PC-3 (cell line): ENCODE measurements at regions not wholly inside any gene's neighbourhood (a gene's known extent, or its start where the extent isn't known, plus 50 kb on each side); places are given as distances from the start of the nearest gene placed in this dataset.

Source experiments
- ATAC-seq: fragments of 200-7000 bp; cut with Tn5 transposase; 2 replicates; pipeline ENCODE4 v1.9.1; 2020; ENCODE audit warnings: mild to moderate bottlenecking, moderate library complexity
- BruUV-seq: library from RNA; stranded (reverse); fragments of 400-500 nt; replicated peaks from 2 replicates; lab custom pipeline; 2021; lab: Mats Ljungman, UMichigan
- CTCF ChIA-PET: fragments of 300-600 bp; sonication (Branson Sonifier 250); formaldehyde crosslinking; loops from one replicate; lab custom pipeline; 2022; ENCODE audit warnings: antibody characterized with exemption; lab: Charles Lee
- POLR2A ChIA-PET: fragments of 300-600 bp; sonication (Branson Sonifier 250); formaldehyde crosslinking; loops from one replicate; lab custom pipeline; 2022; ENCODE audit warnings: antibody characterized with exemption; ENCODE audit not compliant: unreplicated experiment; lab: Charles Lee
- DNase-seq: peaks from one replicate; pipeline ENCODE4 v3.0.0-alpha.2; 2015
- H2AFZ ChIP-seq: fragments of 300-600 bp; sonication (generic); 2 replicates; pipeline ENCODE4 v1.6.0; 2016; ENCODE audit warnings: antibody characterized with exemption, low read length
- H3F3A ChIP-seq: fragments of 300-600 bp; sonication (generic); one replicate; pipeline ENCODE4 v1.6.0; 2017; ENCODE audit warnings: antibody characterized with exemption, low read length, control low read depth, mild to moderate bottlenecking; ENCODE audit not compliant: unreplicated experiment
- H3K27ac ChIP-seq: fragments of 300-600 bp; sonication (generic); 2 replicates; pipeline ENCODE4 v1.5.1; 2016; ENCODE audit warnings: mild to moderate bottlenecking, low read length
- H3K27me3 ChIP-seq: fragments of 300-600 bp; sonication (generic); 2 replicates; pipeline ENCODE4 v1.6.1; 2016; ENCODE audit warnings: low read length, mixed read lengths
- H3K36me3 ChIP-seq: fragments of 300-600 bp; sonication (generic); 2 replicates; pipeline ENCODE4 v1.6.1; 2016; ENCODE audit warnings: low read depth, mixed run types, low read length, mixed read lengths
- H3K4me1 ChIP-seq: fragments of 300-600 bp; sonication (generic); 2 replicates; pipeline ENCODE4 v1.5.1; 2016; ENCODE audit warnings: low read length; ENCODE audit not compliant: insufficient read depth
- H3K4me2 ChIP-seq: fragments of 300-600 bp; sonication (generic); 2 replicates; pipeline ENCODE4 v1.6.0; 2016; ENCODE audit warnings: low read length
- H3K4me3 ChIP-seq: fragments of 300-600 bp; sonication (generic); 2 replicates; pipeline ENCODE4 v1.5.1; 2016; ENCODE audit warnings: mild to moderate bottlenecking, low read length, mixed read lengths
- H3K79me2 ChIP-seq: fragments of 300-600 bp; sonication (generic); 2 replicates; pipeline ENCODE4 v1.6.1; 2017; ENCODE audit warnings: low read length, mixed read lengths
- H3K9ac ChIP-seq: fragments of 300-600 bp; sonication (generic); 2 replicates; pipeline ENCODE4 v1.6.0; 2016; ENCODE audit warnings: mild to moderate bottlenecking, low read length
- H3K9me2 ChIP-seq: fragments of 300-600 bp; sonication (generic); replicated peaks from 2 replicates; pipeline ENCODE4 v1.6.1; 2016; ENCODE audit warnings: mixed run types, low read length, mixed read lengths
- H3K9me3 ChIP-seq: fragments of 300-600 bp; sonication (generic); 2 replicates; pipeline ENCODE4 v1.6.1; 2016; ENCODE audit warnings: low read length, mixed read lengths
- H4K20me1 ChIP-seq: fragments of 300-600 bp; sonication (generic); 2 replicates; pipeline ENCODE4 v1.6.1; 2016; ENCODE audit warnings: low read length, mixed read lengths
- CTCF ChIP-seq: fragments of 300-600 bp; sonication (generic); conservative IDR thresholded peaks from 2 replicates; pipeline ENCODE4 v1.5.1; 2017; ENCODE audit warnings: antibody characterized with exemption, low read depth, mild to moderate bottlenecking, low read length
- EZH2 ChIP-seq: fragments of 300-600 bp; sonication (generic); IDR thresholded peaks from one replicate; pipeline ENCODE4 v1.6.1; 2017; ENCODE audit warnings: antibody characterized with exemption, mild to moderate bottlenecking, low read length; ENCODE audit not compliant: unreplicated experiment
- EZH2phosphoT487 ChIP-seq: fragments of 300-600 bp; sonication (generic); IDR thresholded peaks from 2 replicates; pipeline ENCODE4 v1.6.1; 2018; ENCODE audit warnings: mild to moderate bottlenecking, antibody characterized with exemption, low read length, borderline replicate concordance
- intact Hi-C: fragments of 100-400 bp; cut with micrococcal nuclease; formaldehyde crosslinking; loops from 2 replicates; pipeline ENCODE4 v1.9.0; 2023

DNA sequence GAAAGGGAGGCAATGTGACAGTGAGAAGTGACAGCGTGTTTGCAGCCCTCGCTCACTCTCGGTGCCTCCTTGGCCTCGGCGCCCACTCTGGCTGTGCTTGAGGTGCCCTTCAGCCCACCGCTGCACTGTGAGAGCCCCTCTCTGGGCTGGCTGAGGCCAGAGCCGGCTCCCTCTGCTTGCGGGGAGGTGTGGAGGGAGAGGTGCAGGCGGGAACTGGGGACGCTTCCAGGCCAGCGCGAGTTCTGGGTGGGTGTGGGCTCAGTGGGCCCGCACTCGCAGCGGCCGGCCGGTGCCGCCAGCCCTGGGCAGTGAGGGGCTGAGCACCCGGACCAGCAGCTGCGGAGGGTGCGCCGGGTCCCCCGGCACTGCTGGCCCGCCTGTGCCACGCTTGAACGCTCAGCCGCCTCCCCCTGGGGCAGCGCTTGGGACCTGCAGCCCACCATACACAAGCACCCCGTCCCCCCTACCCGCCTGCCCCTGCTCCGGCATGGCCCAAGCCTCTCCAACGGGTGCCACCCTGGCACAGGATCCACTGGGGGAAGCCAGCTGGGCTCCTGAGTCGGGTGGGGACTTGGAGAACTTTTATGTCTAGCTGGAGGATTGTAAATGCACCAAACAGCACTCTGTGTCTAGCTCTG is 1142.8 kb upstream of the INTU start:
- Histone ChIP-seq H2AFZ (no peak overlapping the region), H3K36me3 (no peaks in the 10 kb centered on the region), H3K79me2 (no peaks in the 10 kb centered on the region), H3K9me3 (no peaks in the 10 kb centered on the region), H3K9me2 (no peaks in the 10 kb centered on the region), H3K27me3 (no peaks in the 10 kb centered on the region), H3F3A (no peaks in the 10 kb centered on the region), H3K4me1 (no peaks in the 10 kb centered on the region), H3K4me2 (no peak overlapping the region), H3K27ac (no peak overlapping the region), H3K4me3 (no peak overlapping the region), H4K20me1 (no peaks in the 10 kb centered on the region), H3K9ac (no peak overlapping the region)
- CTCF ChIA-PET, result no interaction called here
- intact Hi-C loops, result no loop called here
- TF ChIP-seq EZH2 (no peak), EZH2phosphoT487 (no peak), CTCF (no peak)
- no peak for DNase-seq
- POLR2A ChIA-PET, result no interaction called here
- ATAC-seq, result no peak
- BruUV-seq, result no TSS peak

- no TSS peak for BruUV-seq
- Histone ChIP-seq H3K36me3 (no peaks in the 10 kb centered on the region), H3K4me1 (no peaks in the 10 kb centered on the region), H3K4me3 (no peak overlapping the region), H3K27me3 (no peaks in the 10 kb centered on the region), H3K4me2 (no peak overlapping the region), H3F3A (no peaks in the 10 kb centered on the region), H3K9ac (no peak overlapping the region), H3K27ac (no peak overlapping the region), H3K79me2 (no peaks in the 10 kb centered on the region), H4K20me1 (no peaks in the 10 kb centered on the region), H3K9me3 (no peaks in the 10 kb centered on the region), H2AFZ (no peak overlapping the region), H3K9me2 (no peaks in the 10 kb centered on the region)
- TF ChIP-seq EZH2 (no peak), CTCF (no peak), EZH2phosphoT487 (no peak)
- intact Hi-C loops, result no loop called here
- CTCF ChIA-PET, result no interaction called here
- ATAC-seq, result no peak
- POLR2A ChIA-PET, result no interaction called here
- DNase-seq, result no peak
These were observed 1137.5 kb upstream of the INTU start for GRCh38 chr4:126495163-126495752.

DNA sequence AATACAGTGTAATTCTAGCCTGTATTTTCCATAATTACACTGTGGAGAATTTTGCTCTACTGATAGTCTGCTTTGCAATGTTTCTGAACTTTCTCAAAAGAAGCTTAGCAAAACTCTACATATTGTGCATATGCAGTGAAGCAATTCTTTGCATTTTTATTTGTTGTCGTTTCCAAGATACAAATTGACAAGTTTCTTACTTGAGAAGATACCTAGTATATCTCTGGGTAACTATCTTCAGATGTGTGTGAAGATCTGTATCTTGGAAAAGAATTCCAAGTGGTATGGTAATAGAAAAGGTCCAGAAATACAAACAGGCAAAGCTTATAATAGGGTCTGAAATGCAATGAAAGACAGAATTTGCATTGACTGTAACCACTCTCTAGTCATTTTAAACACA is 1119.8 kb upstream of the INTU start:
- Histone ChIP-seq H3F3A (no peaks in the 10 kb centered on the region), H3K4me2 (no peak overlapping the region), H3K9me2 (no peaks in the 10 kb centered on the region), H3K27me3 (no peaks in the 10 kb centered on the region), H3K27ac (no peak overlapping the region), H3K4me1 (no peaks in the 10 kb centered on the region), H3K36me3 (no peaks in the 10 kb centered on the region), H3K4me3 (no peak overlapping the region), H4K20me1 (no peaks in the 10 kb centered on the region), H2AFZ (no peak overlapping the region), H3K9me3 (no peaks in the 10 kb centered on the region), H3K79me2 (no peaks in the 10 kb centered on the region), H3K9ac (no peak overlapping the region)
- intact Hi-C loops, result no loop called here
- ChIA-PET CTCF (no interaction called here), POLR2A (no interaction called here)
- ATAC-seq, result no peak
- no peak for TF ChIP-seq EZH2
- no peak for TF ChIP-seq EZH2phosphoT487
- no peak for TF ChIP-seq CTCF
- BruUV-seq, result no TSS peak
- no peak for DNase-seq
